BJ (cell line): ENCODE measurements at regions not wholly inside any gene's neighbourhood (a gene's known extent, or its start where the extent isn't known, plus 50 kb on each side); places are given as distances from the start of the nearest gene placed in this dataset.

ENCODE experiments used
- CTCF ChIA-PET: fragments of 350-600 bp; formaldehyde crosslinking; extraction: SDS; loops from one replicate; lab custom pipeline; 2021; ENCODE audit warnings: antibody characterized with exemption, inconsistent platforms; lab: Yijun Ruan, JAX
- POLR2A ChIA-PET: fragments of 300-600 bp; sonication (Branson Sonifier 250); formaldehyde crosslinking; extraction: SDS; loops from one replicate; lab custom pipeline; 2021; ENCODE audit warnings: antibody characterized with exemption; lab: Charles Lee
- DNase-seq: peaks from one replicate; pipeline ENCODE4 v3.0.0-alpha.2; 2011; ENCODE audit warnings: low read depth
- H3K27me3 ChIP-seq: 2 replicates; pipeline ENCODE4 v1.6.0; 2011; ENCODE audit warnings: low read length; ENCODE audit not compliant: control insufficient read depth, insufficient read depth
- H3K36me3 ChIP-seq: 2 replicates; pipeline ENCODE4 v1.5.1; 2011; ENCODE audit warnings: low read length; ENCODE audit not compliant: control insufficient read depth, insufficient read depth
- H3K4me3 ChIP-seq: 2 replicates; pipeline ENCODE4 v1.5.1; 2011; ENCODE audit warnings: low read depth, mild to moderate bottlenecking, control low read depth, low read length
- TF ChIP-seq, protein P1 (sequence below): IDR thresholded peaks from 2 replicates; pipeline ENCODE4 v1.5.1; 2011; ENCODE audit warnings: low read depth, mild to moderate bottlenecking, control low read depth, inconsistent platforms, low read length, moderate library complexity; ENCODE audit not compliant: insufficient read depth

GRCh38 chrX:9320940-9321339 is 143.9 kb upstream of the TBL1X start:
- Histone ChIP-seq H3K27me3 (no peaks in the 10 kb centered on the region), H3K36me3 (no peaks in the 10 kb centered on the region), H3K4me3 (no peak overlapping the region)
- ChIA-PET CTCF (no interaction called here), POLR2A (no interaction called here)
- DNase-seq: no peak
- TF ChIP-seq, protein P1, sequence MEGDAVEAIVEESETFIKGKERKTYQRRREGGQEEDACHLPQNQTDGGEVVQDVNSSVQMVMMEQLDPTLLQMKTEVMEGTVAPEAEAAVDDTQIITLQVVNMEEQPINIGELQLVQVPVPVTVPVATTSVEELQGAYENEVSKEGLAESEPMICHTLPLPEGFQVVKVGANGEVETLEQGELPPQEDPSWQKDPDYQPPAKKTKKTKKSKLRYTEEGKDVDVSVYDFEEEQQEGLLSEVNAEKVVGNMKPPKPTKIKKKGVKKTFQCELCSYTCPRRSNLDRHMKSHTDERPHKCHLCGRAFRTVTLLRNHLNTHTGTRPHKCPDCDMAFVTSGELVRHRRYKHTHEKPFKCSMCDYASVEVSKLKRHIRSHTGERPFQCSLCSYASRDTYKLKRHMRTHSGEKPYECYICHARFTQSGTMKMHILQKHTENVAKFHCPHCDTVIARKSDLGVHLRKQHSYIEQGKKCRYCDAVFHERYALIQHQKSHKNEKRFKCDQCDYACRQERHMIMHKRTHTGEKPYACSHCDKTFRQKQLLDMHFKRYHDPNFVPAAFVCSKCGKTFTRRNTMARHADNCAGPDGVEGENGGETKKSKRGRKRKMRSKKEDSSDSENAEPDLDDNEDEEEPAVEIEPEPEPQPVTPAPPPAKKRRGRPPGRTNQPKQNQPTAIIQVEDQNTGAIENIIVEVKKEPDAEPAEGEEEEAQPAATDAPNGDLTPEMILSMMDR: no peak

DNA sequence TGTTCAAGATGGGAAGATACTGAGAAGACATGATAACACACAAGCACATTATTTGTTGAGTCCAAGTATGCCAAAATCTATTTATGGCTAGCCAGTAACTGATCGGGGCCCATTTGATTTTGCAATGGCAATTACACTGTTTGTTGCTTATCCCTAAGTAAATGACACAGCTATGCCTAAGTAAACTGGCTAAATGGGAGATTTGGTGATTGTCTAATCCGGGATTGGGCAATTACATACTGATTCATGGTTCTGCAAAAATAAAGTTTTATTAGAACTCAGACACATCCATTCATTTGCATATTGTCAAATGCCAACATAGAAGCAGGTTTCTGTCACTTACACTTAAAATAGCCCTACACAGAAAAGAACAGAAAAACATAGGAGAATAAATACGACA is 140.2 kb upstream of the TBL1X start:
- H3K4me3 ChIP-seq: no peak overlapping the region
- ChIA-PET POLR2A (no interaction called here), CTCF (no interaction called here)
- no peaks in the 10 kb centered on the region for H3K27me3 ChIP-seq
- no peaks in the 10 kb centered on the region for H3K36me3 ChIP-seq
- no peak for DNase-seq
- TF ChIP-seq, protein P1: no peak

DNA sequence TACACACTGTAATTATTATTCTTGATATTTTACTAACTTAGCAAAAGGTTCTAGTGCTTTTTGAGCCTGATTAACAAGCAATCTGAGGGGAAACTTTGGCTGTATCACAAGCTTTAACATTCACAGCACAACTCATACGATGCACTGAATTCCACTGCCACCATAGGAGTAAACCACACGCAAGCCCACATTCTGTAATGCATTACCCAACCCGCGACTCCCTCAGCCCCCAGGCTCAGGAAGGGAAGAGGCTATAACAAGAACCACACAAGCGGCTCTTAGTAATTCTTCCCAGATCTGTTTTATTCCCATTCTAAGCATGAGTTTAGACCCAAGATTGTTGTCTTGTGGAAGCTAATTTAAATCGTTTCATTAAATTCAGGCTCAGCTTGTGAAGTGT is 138.5 kb upstream of the TBL1X start:
- no peak for DNase-seq
- POLR2A ChIA-PET: no interaction called here
- Histone ChIP-seq H3K4me3 (no peak overlapping the region), H3K27me3 (no peaks in the 10 kb centered on the region), H3K36me3 (no peaks in the 10 kb centered on the region)
- TF ChIP-seq, protein P1: no peak
- CTCF ChIA-PET: no interaction called here

GRCh38 chrX:9327086-9327746 is 137.6 kb upstream of the TBL1X start:
- ChIA-PET POLR2A (no interaction called here), CTCF (no interaction called here)
- TF ChIP-seq, protein P1: no peak
- Histone ChIP-seq H3K36me3 (no peaks in the 10 kb centered on the region), H3K4me3 (no peak overlapping the region), H3K27me3 (no peaks in the 10 kb centered on the region)
- DNase-seq: no peak

- DNase-seq: peak; percentile 60
- TF ChIP-seq, protein P1: no peak
- ChIA-PET POLR2A (no interaction called here), CTCF (no interaction called here)
- Histone ChIP-seq H3K4me3 (no peak overlapping the region), H3K36me3 (no peaks in the 10 kb centered on the region), H3K27me3 (no peaks in the 10 kb centered on the region)
These were observed 137.1 kb upstream of the TBL1X start for GRCh38 chrX:9327747-9328145.
